Breast epithelium (tissue), 4 donors: ENCODE measurements at regions not wholly inside any gene's neighbourhood (a gene's known extent, or its start where the extent isn't known, plus 50 kb on each side); places are given as distances from the start of the nearest gene placed in this dataset.

Experiments
- DNase-seq, 2 donors: peaks; one replicate each; pipeline ENCODE4 v3.0.0-alpha.2; 2019; ENCODE audit warnings: low spot score in 2 of 2
- H3K27ac ChIP-seq, 2 donors: fragments of 200-600 bp; sonication (generic) in 1 of 2; one replicate each; pipeline ENCODE4 v1.5.1; 2016 to 2019; ENCODE audit warnings: mild to moderate bottlenecking in 1 of 2
- H3K27me3 ChIP-seq, 2 donors: fragments of 200-600 bp; sonication (generic) in 1 of 2; one replicate each; pipeline versions ENCODE4 v1.5.1 to v1.6.0; 2017 to 2019; ENCODE audit warnings: control low read depth in 1 of 2, mild to moderate bottlenecking in 1 of 2
- H3K36me3 ChIP-seq: fragments of 200-600 bp; one replicate; pipeline ENCODE4 v1.5.1; 2019
- H3K4me1 ChIP-seq, 2 donors: fragments of 200-600 bp; sonication (generic); one replicate each; pipeline ENCODE4 v1.5.1; 2016 to 2019; ENCODE audit warnings: control low read depth in 1 of 2
- H3K4me3 ChIP-seq, 3 donors: fragments of 200-600 bp; sonication (generic); 1 replicate in 2 of 3; 2 replicates in 1 of 3; pipeline ENCODE4 v1.5.1; 2016 to 2019; ENCODE audit warnings: mild to moderate bottlenecking in 3 of 3, moderate library complexity in 2 of 3
- H3K9me3 ChIP-seq, 2 donors: fragments of 200-600 bp; sonication (generic) in 1 of 2; one replicate each; pipeline ENCODE4 v1.5.1; 2016 to 2019; ENCODE audit warnings: control low read depth in 1 of 2
- CTCF ChIP-seq, 3 donors: fragments of 450-650 bp; IDR thresholded peaks; one replicate each; pipeline ENCODE4 v1.5.1; 2016 to 2017; ENCODE audit warnings: antibody characterized with exemption in 3 of 3, mild to moderate bottlenecking in 3 of 3, moderate library complexity in 3 of 3
- POLR2A ChIP-seq: fragments of 450-650 bp; IDR thresholded peaks from one replicate; pipeline ENCODE4 v1.6.1; 2016; ENCODE audit warnings: antibody characterized with exemption, mild to moderate bottlenecking, moderate library complexity
- POLR2AphosphoS5 ChIP-seq, 3 donors: sonication (generic); formaldehyde crosslinking; IDR thresholded peaks; one replicate each; pipeline ENCODE4 v1.6.1; 2017; ENCODE audit warnings: antibody characterized with exemption in 3 of 3
- intact Hi-C: fragments of 100-400 bp; cut with DNase I; formaldehyde crosslinking; loops from one replicate; pipeline ENCODE4 v1.15.1; 2023; ENCODE audit warnings: low total_unique reads

- intact Hi-C loops, result no loop called here
- Histone ChIP-seq H3K4me1 (no peaks in the 10 kb centered on the region), H3K27ac (no peak overlapping the region), H3K36me3 (no peaks in the 10 kb centered on the region), H3K4me3 (no peak overlapping the region), H3K27me3 (no peaks in the 10 kb centered on the region), H3K9me3 (no peaks in the 10 kb centered on the region)
- TF ChIP-seq CTCF (IDR thresholded peaks at IDR 0.05) (no peak), POLR2A (no peak), POLR2AphosphoS5 (IDR thresholded peaks at IDR 0.05) (no peak)
- no peak for DNase-seq
These were observed 67.5 kb downstream of the ATP6V1G3 start for GRCh38 chr1:198472997-198473396.

GRCh38 chr1:198472119-198472518 lies 68.4 kb downstream of the ATP6V1G3 start:
- no peak overlapping the region for H3K27ac ChIP-seq
- DNase-seq, result no peak
- H3K27me3 ChIP-seq, result no peaks in the 10 kb centered on the region
- TF ChIP-seq POLR2A (no peak), POLR2AphosphoS5 (IDR thresholded peaks at IDR 0.05) (no peak), CTCF (IDR thresholded peaks at IDR 0.05) (no peak)
- intact Hi-C loops, result no loop called here
- no peak overlapping the region for H3K4me3 ChIP-seq
- H3K4me1 ChIP-seq, result no peaks in the 10 kb centered on the region
- H3K36me3 ChIP-seq, result no peaks in the 10 kb centered on the region
- H3K9me3 ChIP-seq, result no peaks in the 10 kb centered on the region

- H3K27me3 ChIP-seq, result no peaks in the 10 kb centered on the region
- H3K9me3 ChIP-seq, result no peaks in the 10 kb centered on the region
- H3K36me3 ChIP-seq, result no peaks in the 10 kb centered on the region
- H3K4me3 ChIP-seq, result no peak overlapping the region
- H3K27ac ChIP-seq, result no peak overlapping the region
- DNase-seq, result no peak
- no peaks in the 10 kb centered on the region for H3K4me1 ChIP-seq
- intact Hi-C loops, result no loop called here
- no peak for TF ChIP-seq POLR2A
- TF ChIP-seq CTCF (IDR thresholded peaks at IDR 0.05), result no peak
- TF ChIP-seq POLR2AphosphoS5 (IDR thresholded peaks at IDR 0.05), result no peak
These were observed 72.6 kb downstream of the ATP6V1G3 start for GRCh38 chr1:198467907-198468306.

GRCh38 chr1:198467342-198467741 lies 73.1 kb downstream of the ATP6V1G3 start:
- Histone ChIP-seq H3K4me3 (no peak overlapping the region), H3K27me3 (no peaks in the 10 kb centered on the region), H3K9me3 (no peaks in the 10 kb centered on the region), H3K27ac (no peak overlapping the region), H3K4me1 (no peaks in the 10 kb centered on the region), H3K36me3 (no peaks in the 10 kb centered on the region)
- TF ChIP-seq POLR2AphosphoS5 (IDR thresholded peaks at IDR 0.05) (no peak), POLR2A (no peak), CTCF (IDR thresholded peaks at IDR 0.05) (no peak)
- no peak for DNase-seq
- intact Hi-C loops, result no loop called here

- H3K4me3 ChIP-seq, result no peak overlapping the region
- intact Hi-C loops, result no loop called here
- TF ChIP-seq CTCF (IDR thresholded peaks at IDR 0.05) (peak in 2 of 3 donors; percentile 44 to 47), POLR2AphosphoS5 (IDR thresholded peaks at IDR 0.05) (no peak), POLR2A (no peak)
- H3K4me1 ChIP-seq, result no peaks in the 10 kb centered on the region
- DNase-seq, result no peak
- H3K27ac ChIP-seq, result no peak overlapping the region
- no peaks in the 10 kb centered on the region for H3K27me3 ChIP-seq
- H3K36me3 ChIP-seq, result no peaks in the 10 kb centered on the region
- H3K9me3 ChIP-seq, result no peaks in the 10 kb centered on the region
These were observed 75.0 kb downstream of the ATP6V1G3 start for GRCh38 chr1:198465201-198466144.
